Body of pancreas (tissue), 4 donors: ENCODE measurements at regions not wholly inside any gene's neighbourhood (a gene's known extent, or its start where the extent isn't known, plus 50 kb on each side); places are given as distances from the start of the nearest gene placed in this dataset.

Experiments
- POLR2A ChIP-seq, 3 donors: fragments of 450-650 bp; IDR thresholded peaks; one replicate each; pipeline ENCODE4 v1.6.1; 2016; ENCODE audit warnings: antibody characterized with exemption in 3 of 3, mild to moderate bottlenecking in 2 of 3
- TF ChIP-seq, protein P1 (sequence below), 7 experiments: fragments of 450-650 bp in 4 of 7; fragments of 200-600 bp in 3 of 7; sonication (generic) in 3 of 7; IDR thresholded peaks; one replicate each; pipeline ENCODE4 v1.5.1; 2016 to 2019; ENCODE audit warnings: antibody characterized with exemption in 7 of 7

DNA sequence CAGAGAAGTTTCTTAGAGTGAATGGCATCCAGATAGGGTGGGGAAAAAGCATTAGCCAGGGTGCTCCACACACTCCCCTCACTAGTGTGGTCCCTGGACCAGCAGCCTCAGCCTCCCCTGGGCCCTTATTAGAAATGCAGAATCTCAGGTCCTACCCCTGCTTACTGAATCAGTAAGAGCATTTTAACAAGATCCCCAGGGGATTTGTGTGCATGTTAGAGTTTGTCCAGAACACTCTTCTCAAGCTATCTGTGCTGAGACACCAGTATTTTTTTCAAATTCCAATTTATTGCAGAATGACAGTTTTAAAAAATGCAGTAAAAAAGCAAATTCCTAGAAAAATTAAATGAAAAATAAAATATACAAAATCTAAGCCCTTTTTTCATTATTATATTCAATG, 123.1 kb downstream of the MIAT start:
- TF ChIP-seq, protein P1, sequence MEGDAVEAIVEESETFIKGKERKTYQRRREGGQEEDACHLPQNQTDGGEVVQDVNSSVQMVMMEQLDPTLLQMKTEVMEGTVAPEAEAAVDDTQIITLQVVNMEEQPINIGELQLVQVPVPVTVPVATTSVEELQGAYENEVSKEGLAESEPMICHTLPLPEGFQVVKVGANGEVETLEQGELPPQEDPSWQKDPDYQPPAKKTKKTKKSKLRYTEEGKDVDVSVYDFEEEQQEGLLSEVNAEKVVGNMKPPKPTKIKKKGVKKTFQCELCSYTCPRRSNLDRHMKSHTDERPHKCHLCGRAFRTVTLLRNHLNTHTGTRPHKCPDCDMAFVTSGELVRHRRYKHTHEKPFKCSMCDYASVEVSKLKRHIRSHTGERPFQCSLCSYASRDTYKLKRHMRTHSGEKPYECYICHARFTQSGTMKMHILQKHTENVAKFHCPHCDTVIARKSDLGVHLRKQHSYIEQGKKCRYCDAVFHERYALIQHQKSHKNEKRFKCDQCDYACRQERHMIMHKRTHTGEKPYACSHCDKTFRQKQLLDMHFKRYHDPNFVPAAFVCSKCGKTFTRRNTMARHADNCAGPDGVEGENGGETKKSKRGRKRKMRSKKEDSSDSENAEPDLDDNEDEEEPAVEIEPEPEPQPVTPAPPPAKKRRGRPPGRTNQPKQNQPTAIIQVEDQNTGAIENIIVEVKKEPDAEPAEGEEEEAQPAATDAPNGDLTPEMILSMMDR (IDR thresholded peaks at IDR 0.05), result no peak
- no peak for TF ChIP-seq POLR2A (IDR thresholded peaks at IDR 0.05)
